Hepatocyte (in vitro differentiated cells): ENCODE measurements at regions not wholly inside any gene's neighbourhood (a gene's known extent, or its start where the extent isn't known, plus 50 kb on each side); places are given as distances from the start of the nearest gene placed in this dataset.

Source experiments
- CTCF ChIP-seq: fragments of 200-600 bp; sonication (generic); IDR thresholded peaks from 2 replicates; pipeline ENCODE4 v1.5.1; 2016; ENCODE audit warnings: antibody characterized with exemption, mild to moderate bottlenecking; ENCODE audit not compliant: poor library complexity
- EZH2phosphoT487 ChIP-seq: fragments of 200-600 bp; sonication (generic); IDR thresholded peaks from one replicate; pipeline ENCODE4 v1.6.1; 2018; ENCODE audit warnings: antibody characterized with exemption, mild to moderate bottlenecking, low read depth, moderate library complexity; ENCODE audit not compliant: unreplicated experiment, severe bottlenecking

GRCh38 chr2:147482916-147483669, 361.7 kb upstream of the ACVR2A start:
- TF ChIP-seq CTCF: no peak
- TF ChIP-seq EZH2phosphoT487: no peak
